Neural progenitor cell (in vitro differentiated cells): ENCODE measurements at regions not wholly inside any gene's neighbourhood (a gene's known extent, or its start where the extent isn't known, plus 50 kb on each side); places are given as distances from the start of the nearest gene placed in this dataset.

Experiments used
- DNase-seq: peaks from one replicate; pipeline ENCODE4 v3.0.0-alpha.2; 2016; ENCODE audit warnings: low spot score
- H2AFZ ChIP-seq: fragments of 200-600 bp; sonication (generic); replicated peaks from 2 replicates; pipeline ENCODE4 v1.6.1; 2016; ENCODE audit warnings: antibody characterized with exemption
- H3F3A ChIP-seq: fragments of 200-600 bp; sonication (generic); 2 replicates; pipeline ENCODE4 v1.6.1; 2016; ENCODE audit warnings: antibody characterized with exemption, low read depth
- H3K27ac ChIP-seq: fragments of 200-600 bp; sonication (generic); 2 replicates; pipeline ENCODE4 v1.5.1; 2016; ENCODE audit warnings: mild to moderate bottlenecking
- H3K27me3 ChIP-seq: fragments of 200-600 bp; sonication (generic); 2 replicates; pipeline ENCODE4 v1.6.1; 2016; ENCODE audit warnings: mild to moderate bottlenecking, moderate library complexity
- H3K36me3 ChIP-seq: fragments of 200-600 bp; sonication (generic); 2 replicates; pipeline ENCODE4 v1.5.1; 2016
- H3K4me1 ChIP-seq: fragments of 200-600 bp; sonication (generic); 2 replicates; pipeline ENCODE4 v1.6.1; 2016; ENCODE audit warnings: mixed run types
- H3K4me2 ChIP-seq: fragments of 200-600 bp; sonication (generic); 2 replicates; pipeline ENCODE4 v1.6.1; 2016
- H3K4me3 ChIP-seq: fragments of 200-600 bp; sonication (generic); 2 replicates; pipeline ENCODE4 v1.5.1; 2016
- H3K79me2 ChIP-seq: fragments of 200-600 bp; sonication (generic); 2 replicates; pipeline ENCODE4 v1.6.1; 2016; ENCODE audit warnings: low read depth
- H3K9ac ChIP-seq: fragments of 200-600 bp; sonication (generic); 2 replicates; pipeline ENCODE4 v1.6.1; 2016
- H3K9me3 ChIP-seq: fragments of 200-600 bp; sonication (generic); 2 replicates; pipeline ENCODE4 v1.5.1; 2016; ENCODE audit warnings: low read depth
- H4K20me1 ChIP-seq: fragments of 200-600 bp; sonication (generic); 2 replicates; pipeline ENCODE4 v1.6.1; 2016; ENCODE audit warnings: low read depth
- H3K27ac Mint-ChIP-seq: 3 replicates; pipeline ENCODE4 v1.8.0; 2021; ENCODE audit warnings: mixed read lengths
- H3K27me3 Mint-ChIP-seq: 2 replicates; pipeline ENCODE4 v1.8.0; 2022; ENCODE audit warnings: low read depth, mild to moderate bottlenecking, inconsistent platforms, moderate library complexity, mixed read lengths; ENCODE audit not compliant: insufficient read depth
- H3K36me3 Mint-ChIP-seq: 3 replicates; pipeline ENCODE4 v1.8.0; 2021; ENCODE audit warnings: mixed read lengths
- H3K4me1 Mint-ChIP-seq: 3 replicates; pipeline ENCODE4 v1.8.0; 2021; ENCODE audit warnings: mixed read lengths
- H3K4me3 Mint-ChIP-seq: 3 replicates; pipeline ENCODE4 v1.8.0; 2021; ENCODE audit warnings: mild to moderate bottlenecking, moderate library complexity, mixed read lengths
- H3K9me3 Mint-ChIP-seq: 3 replicates; pipeline ENCODE4 v1.8.0; 2020; ENCODE audit warnings: mixed read lengths
- EZH2 ChIP-seq: fragments of 200-600 bp; sonication (generic); IDR thresholded peaks from 2 replicates; pipeline ENCODE4 v1.6.1; 2017; ENCODE audit warnings: antibody characterized with exemption, mild to moderate bottlenecking, moderate library complexity
- EZH2phosphoT487 ChIP-seq: fragments of 200-600 bp; sonication (generic); IDR thresholded peaks from 2 replicates; pipeline ENCODE4 v1.6.1; 2017; ENCODE audit warnings: antibody characterized with exemption
- TF ChIP-seq, protein P1 (sequence below): fragments of 200-600 bp; sonication (generic); IDR thresholded peaks from 2 replicates; pipeline ENCODE4 v1.5.1; 2017; ENCODE audit warnings: antibody characterized with exemption, mild to moderate bottlenecking

DNA sequence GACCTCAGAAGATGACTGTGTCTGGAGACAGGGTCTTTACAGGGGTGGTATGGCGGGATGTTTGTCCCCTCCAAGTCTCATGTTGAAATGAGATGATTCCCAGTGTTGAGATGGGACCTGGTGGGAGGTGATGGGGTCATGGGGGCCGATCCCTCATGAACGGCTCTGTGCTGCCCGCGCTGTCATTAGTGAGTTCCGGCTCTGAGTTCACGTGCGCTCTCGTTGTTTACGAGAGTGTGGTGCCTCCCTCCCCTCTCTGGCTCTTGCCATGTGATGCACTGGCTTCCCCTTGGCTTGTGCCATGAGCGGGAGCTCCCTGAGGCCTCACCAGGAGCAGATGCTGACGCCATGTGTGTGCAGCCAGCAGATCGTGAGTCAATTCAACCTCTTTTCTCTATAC is 830.8 kb downstream of the TBC1D22A start:
- Histone ChIP-seq H3K4me2 (no peak overlapping the region), H3K9ac (no peak overlapping the region)
- TF ChIP-seq EZH2 = no peak
- TF ChIP-seq, protein P1, sequence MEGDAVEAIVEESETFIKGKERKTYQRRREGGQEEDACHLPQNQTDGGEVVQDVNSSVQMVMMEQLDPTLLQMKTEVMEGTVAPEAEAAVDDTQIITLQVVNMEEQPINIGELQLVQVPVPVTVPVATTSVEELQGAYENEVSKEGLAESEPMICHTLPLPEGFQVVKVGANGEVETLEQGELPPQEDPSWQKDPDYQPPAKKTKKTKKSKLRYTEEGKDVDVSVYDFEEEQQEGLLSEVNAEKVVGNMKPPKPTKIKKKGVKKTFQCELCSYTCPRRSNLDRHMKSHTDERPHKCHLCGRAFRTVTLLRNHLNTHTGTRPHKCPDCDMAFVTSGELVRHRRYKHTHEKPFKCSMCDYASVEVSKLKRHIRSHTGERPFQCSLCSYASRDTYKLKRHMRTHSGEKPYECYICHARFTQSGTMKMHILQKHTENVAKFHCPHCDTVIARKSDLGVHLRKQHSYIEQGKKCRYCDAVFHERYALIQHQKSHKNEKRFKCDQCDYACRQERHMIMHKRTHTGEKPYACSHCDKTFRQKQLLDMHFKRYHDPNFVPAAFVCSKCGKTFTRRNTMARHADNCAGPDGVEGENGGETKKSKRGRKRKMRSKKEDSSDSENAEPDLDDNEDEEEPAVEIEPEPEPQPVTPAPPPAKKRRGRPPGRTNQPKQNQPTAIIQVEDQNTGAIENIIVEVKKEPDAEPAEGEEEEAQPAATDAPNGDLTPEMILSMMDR = no peak
- TF ChIP-seq EZH2phosphoT487 = no peak

GRCh38 chr22:47592791-47593190 is 830.3 kb downstream of the TBC1D22A start:
- H3K9me3 Mint-ChIP-seq = peaks cover 17% of the 10 kb centered on the region
- H3K36me3 Mint-ChIP-seq = no peaks in the 10 kb centered on the region
- Histone ChIP-seq H3K27ac (no peak overlapping the region), H4K20me1 (no peaks in the 10 kb centered on the region), H3K4me3 (no peak overlapping the region), H3K27me3 (no peaks in the 10 kb centered on the region), H3K4me1 (no peaks in the 10 kb centered on the region), H3K79me2 (no peaks in the 10 kb centered on the region), H3F3A (no peaks in the 10 kb centered on the region), H3K9me3 (peaks cover 4% of the 10 kb centered on the region), H2AFZ (no peak overlapping the region), H3K4me2 (no peak overlapping the region), H3K9ac (no peak overlapping the region), H3K36me3 (no peaks in the 10 kb centered on the region)
- H3K4me1 Mint-ChIP-seq = no peaks in the 10 kb centered on the region
- H3K27me3 Mint-ChIP-seq = peaks cover 10% of the 10 kb centered on the region
- no peak for DNase-seq
- no peak overlapping the region for H3K27ac Mint-ChIP-seq
- TF ChIP-seq EZH2phosphoT487 = no peak
- TF ChIP-seq, protein P1 = no peak
- no peak for TF ChIP-seq EZH2
- no peak overlapping the region for H3K4me3 Mint-ChIP-seq

More for the DNA sequence above, 830.8 kb downstream of the TBC1D22A start:
- Histone ChIP-seq H3K36me3 (no peaks in the 10 kb centered on the region), H3K4me3 (no peak overlapping the region), H2AFZ (no peak overlapping the region), H3K9me3 (peaks cover 4% of the 10 kb centered on the region), H3K27ac (no peak overlapping the region), H3K27me3 (no peaks in the 10 kb centered on the region), H3K79me2 (no peaks in the 10 kb centered on the region), H3K4me1 (no peaks in the 10 kb centered on the region), H3F3A (no peaks in the 10 kb centered on the region), H4K20me1 (no peaks in the 10 kb centered on the region)
- no peak overlapping the region for H3K4me3 Mint-ChIP-seq
- no peaks in the 10 kb centered on the region for H3K36me3 Mint-ChIP-seq
- H3K4me1 Mint-ChIP-seq = no peaks in the 10 kb centered on the region
- H3K27ac Mint-ChIP-seq = no peak overlapping the region
- H3K27me3 Mint-ChIP-seq = peaks cover 9% of the 10 kb centered on the region
- DNase-seq = no peak
- H3K9me3 Mint-ChIP-seq = peaks cover 15% of the 10 kb centered on the region

DNA sequence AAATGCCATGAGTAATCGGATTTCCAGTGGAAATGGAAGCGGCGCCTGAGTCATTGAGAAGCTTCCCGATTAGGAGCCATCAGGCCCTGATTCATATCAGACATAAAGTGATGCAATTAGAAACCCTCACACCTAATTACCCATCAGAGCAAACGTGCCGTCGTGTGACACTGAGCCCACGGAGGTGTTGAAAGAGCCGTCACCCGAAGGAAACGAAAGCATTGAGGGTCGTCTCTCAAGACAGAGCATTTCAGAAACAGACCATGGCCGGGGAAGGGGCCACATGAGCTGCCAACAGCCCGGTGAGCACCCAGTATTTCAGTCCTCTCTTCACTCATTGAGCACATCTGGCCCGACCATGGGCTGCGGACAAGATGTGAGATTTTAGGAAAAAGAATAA is 829.3 kb downstream of the TBC1D22A start:
- Mint-ChIP-seq H3K4me3 (no peak overlapping the region), H3K9me3 (peaks cover 17% of the 10 kb centered on the region), H3K4me1 (no peaks in the 10 kb centered on the region), H3K27me3 (peaks cover 10% of the 10 kb centered on the region), H3K27ac (no peak overlapping the region), H3K36me3 (no peaks in the 10 kb centered on the region)
- TF ChIP-seq EZH2phosphoT487 (no peak), EZH2 (no peak)
- TF ChIP-seq, protein P1 = no peak
- DNase-seq = no peak
- Histone ChIP-seq H3K4me3 (no peak overlapping the region), H3K4me1 (no peaks in the 10 kb centered on the region), H3F3A (no peaks in the 10 kb centered on the region), H3K9me3 (peaks cover 4% of the 10 kb centered on the region), H3K79me2 (no peaks in the 10 kb centered on the region), H3K36me3 (no peaks in the 10 kb centered on the region), H3K9ac (no peak overlapping the region), H2AFZ (no peak overlapping the region), H3K27ac (no peak overlapping the region), H4K20me1 (no peaks in the 10 kb centered on the region), H3K27me3 (no peaks in the 10 kb centered on the region), H3K4me2 (no peak overlapping the region)
